Activated naive CD8-positive, alpha-beta T cell treated with anti-CD3 and anti-CD28 coated beads, Interleukin-2, amount 10 ng/mL, durations not matched to agents 7 days and 5 days (primary cell): ENCODE measurements at regions not wholly inside any gene's neighbourhood (a gene's known extent, or its start where the extent isn't known, plus 50 kb on each side); places are given as distances from the start of the nearest gene placed in this dataset.

Source experiments
- ATAC-seq: fragments of 150-1000 bp; cut with Tn5 transposase; one replicate; pipeline ENCODE4 v1.10.0; 2021; ENCODE audit warnings: low read depth, moderate library complexity
- POLR2A ChIA-PET: fragments of 350-600 bp; sonication (Branson Sonifier 250); formaldehyde crosslinking; loops from one replicate; lab custom pipeline; 2021; ENCODE audit warnings: antibody characterized with exemption; lab: Charles Lee
- DNase-seq: peaks from one replicate; pipeline ENCODE4 v3.0.0; 2021
- H3K27ac Mint-ChIP-seq: one replicate; pipeline ENCODE4 v1.8.0; 2022; ENCODE audit warnings: mild to moderate bottlenecking, mixed read lengths
- H3K27me3 Mint-ChIP-seq: one replicate; pipeline ENCODE4 v1.8.0; 2022; ENCODE audit warnings: mild to moderate bottlenecking, moderate library complexity, mixed read lengths
- H3K36me3 Mint-ChIP-seq: one replicate; pipeline ENCODE4 v1.8.0; 2021; ENCODE audit warnings: mild to moderate bottlenecking, mixed read lengths
- H3K4me1 Mint-ChIP-seq: one replicate; pipeline ENCODE4 v1.8.0; 2021; ENCODE audit warnings: mixed read lengths
- H3K4me3 Mint-ChIP-seq: one replicate; pipeline ENCODE4 v1.8.0; 2022; ENCODE audit warnings: mild to moderate bottlenecking, moderate library complexity, mixed read lengths
- H3K9me3 Mint-ChIP-seq: one replicate; pipeline ENCODE4 v1.8.0; 2021; ENCODE audit warnings: mixed read lengths

- Mint-ChIP-seq H3K4me1 (no peaks in the 10 kb centered on the region), H3K27me3 (peaks cover 48% of the 10 kb centered on the region), H3K4me3 (no peak overlapping the region), H3K27ac (no peak overlapping the region), H3K9me3 (no peaks in the 10 kb centered on the region), H3K36me3 (no peaks in the 10 kb centered on the region)
- ATAC-seq = no peak
- POLR2A ChIA-PET = no interaction called here
- DNase-seq = no peak
These were observed 55.2 kb upstream of the ACAN start for GRCh38 chr15:88748081-88748480.

- Mint-ChIP-seq H3K36me3 (no peaks in the 10 kb centered on the region), H3K27me3 (peaks cover 48% of the 10 kb centered on the region), H3K9me3 (no peaks in the 10 kb centered on the region), H3K4me1 (no peaks in the 10 kb centered on the region), H3K4me3 (no peak overlapping the region), H3K27ac (no peak overlapping the region)
- POLR2A ChIA-PET = no interaction called here
- DNase-seq = no peak
- ATAC-seq = no peak
These were observed 54.6 kb upstream of the ACAN start for GRCh38 chr15:88748651-88749050.

- DNase-seq (no peak), ATAC-seq (no peak)
- Mint-ChIP-seq H3K36me3 (no peaks in the 10 kb centered on the region), H3K4me1 (no peaks in the 10 kb centered on the region), H3K4me3 (no peak overlapping the region), H3K27ac (peak overlapping the region; percentile 2), H3K27me3 (peaks cover 45% of the 10 kb centered on the region), H3K9me3 (no peaks in the 10 kb centered on the region)
- POLR2A ChIA-PET = no interaction called here
These were observed 53.5 kb upstream of the ACAN start for GRCh38 chr15:88749699-88750098.

GRCh38 chr15:88752501-88752900 is 50.7 kb upstream of the ACAN start:
- Mint-ChIP-seq H3K4me3 (no peak overlapping the region), H3K27ac (no peak overlapping the region), H3K4me1 (no peaks in the 10 kb centered on the region), H3K9me3 (no peaks in the 10 kb centered on the region), H3K27me3 (peaks cover 31% of the 10 kb centered on the region), H3K36me3 (no peaks in the 10 kb centered on the region)
- no peak for ATAC-seq
- no peak for DNase-seq
- POLR2A ChIA-PET = no interaction called here

GRCh38 chr15:88752951-88753350 is 50.3 kb upstream of the ACAN start:
- Mint-ChIP-seq H3K4me1 (no peaks in the 10 kb centered on the region), H3K27me3 (peaks cover 31% of the 10 kb centered on the region), H3K36me3 (no peaks in the 10 kb centered on the region), H3K9me3 (no peaks in the 10 kb centered on the region), H3K4me3 (no peak overlapping the region), H3K27ac (no peak overlapping the region)
- DNase-seq (no peak), ATAC-seq (no peak)
- POLR2A ChIA-PET = no interaction called here
